H9 (cell line): ENCODE measurements at regions not wholly inside any gene's neighbourhood (a gene's known extent, or its start where the extent isn't known, plus 50 kb on each side); places are given as distances from the start of the nearest gene placed in this dataset.

Source experiments
- DNase-seq: peaks from one replicate; pipeline ENCODE4 v3.0.0-alpha.2; 2017
- H2AFZ ChIP-seq: one replicate; pipeline ENCODE4 v1.6.1; 2013; ENCODE audit warnings: mild to moderate bottlenecking, low read length, control low read depth, moderate library complexity
- H2AK5ac ChIP-seq: 2 replicates; pipeline ENCODE4 v1.6.1; 2013; ENCODE audit warnings: low read length, control low read depth, mixed read lengths; ENCODE audit not compliant: insufficient read length
- H2BK120ac ChIP-seq: one replicate; pipeline ENCODE4 v1.6.1; 2013; ENCODE audit warnings: low read depth, mild to moderate bottlenecking, low read length, control low read depth, inconsistent platforms; ENCODE audit not compliant: poor library complexity, severe bottlenecking
- H2BK12ac ChIP-seq: 2 replicates; pipeline ENCODE4 v1.6.1; 2013; ENCODE audit warnings: low read length, control low read depth, mixed read lengths, low read depth; ENCODE audit not compliant: insufficient read length
- H2BK15ac ChIP-seq: 2 replicates; pipeline ENCODE4 v1.6.1; 2013; ENCODE audit warnings: low read depth, low read length, control low read depth
- H2BK20ac ChIP-seq: one replicate; pipeline ENCODE4 v1.6.1; 2013; ENCODE audit warnings: low read depth, mild to moderate bottlenecking, low read length, control low read depth, inconsistent platforms; ENCODE audit not compliant: poor library complexity, severe bottlenecking
- H2BK5ac ChIP-seq: 2 replicates; pipeline ENCODE4 v1.6.1; 2013; ENCODE audit warnings: low read length, control low read depth, mixed read lengths; ENCODE audit not compliant: insufficient read length
- H3K14ac ChIP-seq: 2 replicates; pipeline ENCODE4 v1.6.1; 2013; ENCODE audit warnings: low read length, control low read depth; ENCODE audit not compliant: insufficient read depth
- H3K18ac ChIP-seq: 2 replicates; pipeline ENCODE4 v1.6.1; 2013; ENCODE audit warnings: low read depth, mild to moderate bottlenecking, mixed read lengths, low read length, control low read depth; ENCODE audit not compliant: insufficient read length
- H3K23ac ChIP-seq: 2 replicates; pipeline ENCODE4 v1.6.1; 2013; ENCODE audit warnings: low read length, control low read depth, mixed read lengths, low read depth; ENCODE audit not compliant: insufficient read length
- H3K23me2 ChIP-seq: 2 replicates; pipeline ENCODE4 v1.6.1; 2013; ENCODE audit warnings: low read depth, mild to moderate bottlenecking, mixed read lengths, low read length, control low read depth; ENCODE audit not compliant: insufficient read length, poor library complexity, severe bottlenecking
- H3K27ac ChIP-seq: 2 replicates; pipeline ENCODE4 v1.5.1; 2013; ENCODE audit warnings: low read length, control low read depth, mixed read lengths, low read depth; ENCODE audit not compliant: insufficient read length
- H3K27me3 ChIP-seq: 2 replicates; pipeline ENCODE4 v1.6.1; 2013; ENCODE audit warnings: low read length, control low read depth, inconsistent platforms; ENCODE audit not compliant: insufficient read depth
- H3K4ac ChIP-seq: 2 replicates; pipeline ENCODE4 v1.6.1; 2013; ENCODE audit warnings: low read depth, mild to moderate bottlenecking, control low read depth, inconsistent platforms, low read length, moderate library complexity
- H3K4me1 ChIP-seq: 2 replicates; pipeline ENCODE4 v1.6.1; 2013; ENCODE audit warnings: low read length, control low read depth, inconsistent platforms; ENCODE audit not compliant: insufficient read depth
- H3K4me2 ChIP-seq: 2 replicates; pipeline ENCODE4 v1.6.1; 2013; ENCODE audit warnings: low read length, control low read depth, mixed read lengths; ENCODE audit not compliant: insufficient read length, insufficient read depth
- H3K56ac ChIP-seq: 2 replicates; pipeline ENCODE4 v1.6.1; 2013; ENCODE audit warnings: low read depth, mild to moderate bottlenecking, mixed read lengths, low read length, control low read depth; ENCODE audit not compliant: insufficient read length
- H3K79me1 ChIP-seq: 2 replicates; pipeline ENCODE4 v1.6.1; 2013; ENCODE audit warnings: low read depth, mild to moderate bottlenecking, moderate library complexity, low read length, control low read depth, inconsistent platforms; ENCODE audit not compliant: insufficient read depth, poor library complexity, severe bottlenecking
- H3K79me2 ChIP-seq: 2 replicates; pipeline ENCODE4 v1.6.1; 2013; ENCODE audit warnings: low read length, control low read depth, inconsistent platforms; ENCODE audit not compliant: insufficient read depth
- H3K9ac ChIP-seq: 2 replicates; pipeline ENCODE4 v1.6.1; 2013; ENCODE audit warnings: low read length, control low read depth, mixed read lengths; ENCODE audit not compliant: insufficient read length; ENCODE audit errors: extremely low read depth
- H3K9me3 ChIP-seq: one replicate; pipeline ENCODE4 v1.6.1; 2013; ENCODE audit warnings: low read depth, low read length, inconsistent platforms; ENCODE audit not compliant: control insufficient read depth
- H3T11ph ChIP-seq: one replicate; pipeline ENCODE4 v1.6.1; 2013; ENCODE audit warnings: mild to moderate bottlenecking, low read length, control low read depth, inconsistent platforms
- H4K20me1 ChIP-seq: one replicate; pipeline ENCODE4 v1.6.1; 2013; ENCODE audit not compliant: control insufficient read depth, insufficient read length, insufficient read depth
- H4K5ac ChIP-seq: 2 replicates; pipeline ENCODE4 v1.6.1; 2013; ENCODE audit warnings: low read depth, mild to moderate bottlenecking, mixed read lengths, low read length, control low read depth; ENCODE audit not compliant: insufficient read length
- H4K8ac ChIP-seq: replicated peaks from 2 replicates; pipeline ENCODE4 v1.6.1; 2013; ENCODE audit warnings: low read length, control low read depth, mixed read lengths, low read depth; ENCODE audit not compliant: insufficient read length
- H4K91ac ChIP-seq: 2 replicates; pipeline ENCODE4 v1.6.1; 2013; ENCODE audit warnings: low read depth, mild to moderate bottlenecking, moderate library complexity, mixed read lengths, low read length, control low read depth; ENCODE audit not compliant: insufficient read length
- H3K27ac Mint-ChIP-seq, 3 experiments: 2 replicates in 2 of 3; 3 replicates in 1 of 3; pipeline ENCODE4 v1.8.0; 2020 to 2021; ENCODE audit warnings: mixed read lengths in 3 of 3, mild to moderate bottlenecking in 1 of 3, moderate library complexity in 1 of 3
- H3K27me3 Mint-ChIP-seq: 2 replicates; pipeline ENCODE4 v1.8.0; 2021; ENCODE audit warnings: low read depth, mild to moderate bottlenecking, moderate library complexity, mixed read lengths
- H3K36me3 Mint-ChIP-seq, 3 experiments: 2 replicates in 2 of 3; 3 replicates in 1 of 3; pipeline ENCODE4 v1.8.0; 2020 to 2021; ENCODE audit warnings: low read depth in 3 of 3, mixed read lengths in 3 of 3; ENCODE audit not compliant: insufficient read depth in 1 of 3
- H3K4me1 Mint-ChIP-seq, 2 experiments: 2 replicates each; pipeline ENCODE4 v1.8.0; 2020; ENCODE audit warnings: mixed read lengths in 2 of 2
- H3K4me3 Mint-ChIP-seq, 2 experiments: 2 replicates in 1 of 2; 3 replicates in 1 of 2; pipeline ENCODE4 v1.8.0; 2020 to 2021; ENCODE audit warnings: mild to moderate bottlenecking in 2 of 2, mixed read lengths in 2 of 2, moderate library complexity in 1 of 2
- H3K9me3 Mint-ChIP-seq, 2 experiments: 2 replicates in 1 of 2; 3 replicates in 1 of 2; pipeline ENCODE4 v1.8.0; 2020; ENCODE audit warnings: mild to moderate bottlenecking in 2 of 2, mixed read lengths in 2 of 2, moderate library complexity in 1 of 2
- CTCF ChIP-seq: fragments of 200-600 bp; sonication (generic); conservative IDR thresholded peaks from 3 replicates; pipeline ENCODE4 v1.8.0; 2021; ENCODE audit warnings: antibody characterized with exemption, mild to moderate bottlenecking
- WGBS: extraction: QIAGEN DNeasy Blood & Tissue Kit; methylation state at CpG from one replicate; pipeline ENCODE4 v1.1.7; 2013; ENCODE audit warnings: missing lambda C conversion rate, low lambda C conversion rate, mixed read lengths; ENCODE audit not compliant: insufficient read length; ENCODE audit errors: extremely low coverage; 5-methylcytosine and 5-hydroxymethylcytosine counted together

GRCh38 chr1:81437649-81438048 is 363.1 kb upstream of the ADGRL2 start:
- H3K36me3 Mint-ChIP-seq = peaks cover 0 to 17% (median 10%) of the 10 kb centered on the region in 3 experiments; a peak in 4 of 7 replicates
- no peak overlapping the region for H3K27ac ChIP-seq
- H3K23me2 ChIP-seq = no peaks in the 10 kb centered on the region
- no CpG with 5 or more reads among the region's 3 CpGs for WGBS
- H3K4me1 ChIP-seq = peaks cover 2% of the 10 kb centered on the region; the same call in 1 of the 2 replicates
- no peaks in the 10 kb centered on the region for H3K79me2 ChIP-seq
- H3K18ac ChIP-seq = no peak overlapping the region
- no peak overlapping the region for H2BK5ac ChIP-seq
- no peak overlapping the region for H3K4ac ChIP-seq
- H2BK20ac ChIP-seq = no peak overlapping the region
- H3K4me2 ChIP-seq = no peak overlapping the region
- peak overlapping the region in 1 of 3 experiments; percentile 78; a peak in 1 of 7 replicates for H3K27ac Mint-ChIP-seq
- H2BK120ac ChIP-seq = no peak overlapping the region
- peaks cover 4% of the 10 kb centered on the region in 2 experiments for H3K9me3 Mint-ChIP-seq
- H3T11ph ChIP-seq = no peak overlapping the region
- no peak overlapping the region for H4K91ac ChIP-seq
- no peaks in the 10 kb centered on the region for H3K9me3 ChIP-seq
- no peak for TF ChIP-seq CTCF
- H4K8ac ChIP-seq = no peak overlapping the region
- H3K27me3 Mint-ChIP-seq = no peaks in the 10 kb centered on the region
- H2AK5ac ChIP-seq = no peak overlapping the region
- H3K23ac ChIP-seq = no peak overlapping the region
- no peak overlapping the region for H3K9ac ChIP-seq
- H2AFZ ChIP-seq = no peak overlapping the region
- no peak overlapping the region for H3K56ac ChIP-seq
- no peaks in the 10 kb centered on the region for H4K20me1 ChIP-seq
- DNase-seq = no peak
- no peak overlapping the region for H2BK15ac ChIP-seq
- H4K5ac ChIP-seq = no peak overlapping the region
- H3K79me1 ChIP-seq = no peaks in the 10 kb centered on the region
- H2BK12ac ChIP-seq = no peak overlapping the region
- H3K27me3 ChIP-seq = no peaks in the 10 kb centered on the region
- H3K4me3 Mint-ChIP-seq = no peak overlapping the region
- peaks cover 26 to 27% of the 10 kb centered on the region in 2 experiments for H3K4me1 Mint-ChIP-seq
- no peak overlapping the region for H3K14ac ChIP-seq
